Neural cell (in vitro differentiated cells): ENCODE measurements at regions not wholly inside any gene's neighbourhood (a gene's known extent, or its start where the extent isn't known, plus 50 kb on each side); places are given as distances from the start of the nearest gene placed in this dataset.

Experiments used
- H2AFZ ChIP-seq: fragments of 200-600, 300-800 bp; sonication (generic), shearing (Covaris generic); 2 replicates; pipeline ENCODE4 v1.6.0; 2014; ENCODE audit warnings: low read depth, mild to moderate bottlenecking, antibody characterized with exemption, low read length, moderate library complexity
- H3F3A ChIP-seq: fragments of 200-600 bp; shearing (Covaris generic); 2 replicates; pipeline ENCODE4 v1.6.1; 2016; ENCODE audit warnings: mild to moderate bottlenecking, moderate library complexity, mixed read lengths, antibody characterized with exemption, low read length; ENCODE audit not compliant: insufficient read depth, poor library complexity, severe bottlenecking
- H3K27ac ChIP-seq: fragments of 200-600, 300-800 bp; sonication (generic), shearing (Covaris generic); 2 replicates; pipeline ENCODE4 v1.5.1; 2014; ENCODE audit warnings: mild to moderate bottlenecking, low read length, moderate library complexity
- H3K27me3 ChIP-seq: fragments of 300-800, 200-600 bp; sonication (generic), shearing (Covaris generic); 2 replicates; pipeline ENCODE4 v1.6.0; 2014; ENCODE audit warnings: mild to moderate bottlenecking, low read depth, low read length, moderate library complexity; ENCODE audit not compliant: insufficient read depth
- H3K36me3 ChIP-seq: fragments of 300-800, 200-600 bp; sonication (generic), shearing (Covaris generic); 2 replicates; pipeline ENCODE4 v1.5.1; 2014; ENCODE audit warnings: mild to moderate bottlenecking, antibody characterized with exemption, low read length, moderate library complexity; ENCODE audit not compliant: insufficient read depth
- H3K4me2 ChIP-seq: fragments of 300-800, 200-600 bp; sonication (generic), shearing (Covaris generic); 2 replicates; pipeline ENCODE4 v1.6.0; 2014; ENCODE audit warnings: mild to moderate bottlenecking, low read length
- H3K4me3 ChIP-seq: fragments of 300-800, 200-600 bp; sonication (generic), shearing (Covaris generic); 2 replicates; pipeline ENCODE4 v1.5.1; 2014; ENCODE audit warnings: mild to moderate bottlenecking, low read length, moderate library complexity
- H3K79me2 ChIP-seq: fragments of 200-600 bp; shearing (Covaris generic); replicated peaks from 2 replicates; pipeline ENCODE4 v1.6.0; 2014; ENCODE audit warnings: mild to moderate bottlenecking, low read length, moderate library complexity; ENCODE audit not compliant: insufficient read depth
- H3K9ac ChIP-seq: fragments of 300-800, 200-600 bp; sonication (generic), shearing (Covaris generic); 2 replicates; pipeline ENCODE4 v1.6.1; 2016; ENCODE audit warnings: mild to moderate bottlenecking, low read length, mixed read lengths
- H3K9me2 ChIP-seq: fragments of 200-600 bp; shearing (Covaris generic); 2 replicates; pipeline ENCODE4 v1.6.1; 2016; ENCODE audit warnings: mild to moderate bottlenecking, low read length, mixed read lengths; ENCODE audit not compliant: insufficient read depth
- H3K9me3 ChIP-seq: fragments of 200-600, 300-800 bp; sonication (generic), shearing (Covaris generic); 2 replicates; pipeline ENCODE4 v1.6.1; 2016; ENCODE audit warnings: mild to moderate bottlenecking, mixed run types, low read length, moderate library complexity, mixed read lengths
- H4K20me1 ChIP-seq: fragments of 200-600 bp; shearing (Covaris generic); 2 replicates; pipeline ENCODE4 v1.6.1; 2016; ENCODE audit warnings: mild to moderate bottlenecking, mixed run types; ENCODE audit not compliant: insufficient read depth
- EP300 ChIP-seq: fragments of 450-650 bp; conservative IDR thresholded peaks from 2 replicates; pipeline ENCODE4 v1.6.1; 2014; ENCODE audit warnings: antibody characterized with exemption, mild to moderate bottlenecking, moderate library complexity; ENCODE audit not compliant: poor library complexity, severe bottlenecking
- EZH2 ChIP-seq: fragments of 200-600, 300-800 bp; shearing (Covaris generic), sonication (generic); IDR thresholded peaks from 2 replicates; pipeline ENCODE4 v1.6.1; 2014; ENCODE audit warnings: antibody characterized with exemption, low read length, borderline replicate concordance, mild to moderate bottlenecking; ENCODE audit not compliant: insufficient read depth, poor library complexity, severe bottlenecking
- MXI1 ChIP-seq: fragments of 450-650 bp; conservative IDR thresholded peaks from 2 replicates; pipeline ENCODE4 v1.6.1; 2014; ENCODE audit warnings: antibody characterized with exemption, mild to moderate bottlenecking; ENCODE audit not compliant: poor library complexity, severe bottlenecking
- POLR2AphosphoS5 ChIP-seq: IDR thresholded peaks from 2 replicates; pipeline ENCODE4 v1.6.1; 2012
- RAD21 ChIP-seq: fragments of 450-650 bp; conservative IDR thresholded peaks from 2 replicates; pipeline ENCODE4 v1.6.1; 2014; ENCODE audit warnings: antibody characterized with exemption, mild to moderate bottlenecking, moderate library complexity
- SMC3 ChIP-seq: fragments of 450-650 bp; conservative IDR thresholded peaks from 2 replicates; pipeline ENCODE4 v1.6.1; 2014; ENCODE audit warnings: antibody characterized with exemption, mild to moderate bottlenecking, moderate library complexity; ENCODE audit not compliant: poor library complexity
- TAF1 ChIP-seq: IDR thresholded peaks from 2 replicates; pipeline ENCODE4 v1.6.1; 2012; ENCODE audit warnings: low read depth
- TF ChIP-seq, protein P1 (sequence below): IDR thresholded peaks from 2 replicates; pipeline ENCODE4 v1.6.1; 2012; ENCODE audit warnings: borderline replicate concordance
- TF ChIP-seq, protein P2 (sequence below): fragments of 450-650 bp; IDR thresholded peaks from 2 replicates; pipeline ENCODE4 v1.5.1; 2014; ENCODE audit warnings: antibody characterized with exemption, mild to moderate bottlenecking, moderate library complexity; ENCODE audit not compliant: poor library complexity, severe bottlenecking

DNA sequence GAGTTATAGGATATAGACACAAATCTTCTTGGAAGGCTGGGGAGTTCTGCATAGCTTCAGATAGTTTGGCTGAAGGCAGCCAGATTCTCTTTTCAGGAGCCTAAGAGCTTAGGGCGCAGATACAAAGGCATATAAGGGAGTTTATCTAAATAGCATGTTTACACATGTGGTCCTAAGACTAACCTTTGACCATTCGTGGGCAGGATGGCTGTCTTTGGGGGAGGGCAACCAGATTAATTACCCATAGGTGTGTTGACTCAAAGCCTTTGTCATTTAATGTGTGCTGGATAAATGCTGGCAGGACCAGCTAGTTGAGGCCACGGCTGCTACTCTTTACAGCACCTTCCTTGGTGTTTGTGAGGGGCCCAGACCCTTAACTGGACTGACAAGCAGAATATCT is 71.8 kb downstream of the IER5 start:
- Histone ChIP-seq H2AFZ (no peak overlapping the region), H3F3A (no peaks in the 10 kb centered on the region), H3K4me3 (no peak overlapping the region), H3K9me3 (peaks cover 3% of the 10 kb centered on the region), H3K36me3 (no peaks in the 10 kb centered on the region), H3K9me2 (no peaks in the 10 kb centered on the region), H3K79me2 (no peaks in the 10 kb centered on the region), H3K9ac (no peak overlapping the region), H3K4me2 (no peak overlapping the region), H3K27ac (no peak overlapping the region), H3K27me3 (no peaks in the 10 kb centered on the region), H4K20me1 (no peaks in the 10 kb centered on the region)
- TF ChIP-seq TAF1 (no peak), POLR2AphosphoS5 (no peak), SMC3 (no peak), RAD21 (no peak), EP300 (no peak), MXI1 (no peak), EZH2 (no peak)
- TF ChIP-seq, protein P1, sequence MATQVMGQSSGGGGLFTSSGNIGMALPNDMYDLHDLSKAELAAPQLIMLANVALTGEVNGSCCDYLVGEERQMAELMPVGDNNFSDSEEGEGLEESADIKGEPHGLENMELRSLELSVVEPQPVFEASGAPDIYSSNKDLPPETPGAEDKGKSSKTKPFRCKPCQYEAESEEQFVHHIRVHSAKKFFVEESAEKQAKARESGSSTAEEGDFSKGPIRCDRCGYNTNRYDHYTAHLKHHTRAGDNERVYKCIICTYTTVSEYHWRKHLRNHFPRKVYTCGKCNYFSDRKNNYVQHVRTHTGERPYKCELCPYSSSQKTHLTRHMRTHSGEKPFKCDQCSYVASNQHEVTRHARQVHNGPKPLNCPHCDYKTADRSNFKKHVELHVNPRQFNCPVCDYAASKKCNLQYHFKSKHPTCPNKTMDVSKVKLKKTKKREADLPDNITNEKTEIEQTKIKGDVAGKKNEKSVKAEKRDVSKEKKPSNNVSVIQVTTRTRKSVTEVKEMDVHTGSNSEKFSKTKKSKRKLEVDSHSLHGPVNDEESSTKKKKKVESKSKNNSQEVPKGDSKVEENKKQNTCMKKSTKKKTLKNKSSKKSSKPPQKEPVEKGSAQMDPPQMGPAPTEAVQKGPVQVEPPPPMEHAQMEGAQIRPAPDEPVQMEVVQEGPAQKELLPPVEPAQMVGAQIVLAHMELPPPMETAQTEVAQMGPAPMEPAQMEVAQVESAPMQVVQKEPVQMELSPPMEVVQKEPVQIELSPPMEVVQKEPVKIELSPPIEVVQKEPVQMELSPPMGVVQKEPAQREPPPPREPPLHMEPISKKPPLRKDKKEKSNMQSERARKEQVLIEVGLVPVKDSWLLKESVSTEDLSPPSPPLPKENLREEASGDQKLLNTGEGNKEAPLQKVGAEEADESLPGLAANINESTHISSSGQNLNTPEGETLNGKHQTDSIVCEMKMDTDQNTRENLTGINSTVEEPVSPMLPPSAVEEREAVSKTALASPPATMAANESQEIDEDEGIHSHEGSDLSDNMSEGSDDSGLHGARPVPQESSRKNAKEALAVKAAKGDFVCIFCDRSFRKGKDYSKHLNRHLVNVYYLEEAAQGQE: no peak
- TF ChIP-seq, protein P2, sequence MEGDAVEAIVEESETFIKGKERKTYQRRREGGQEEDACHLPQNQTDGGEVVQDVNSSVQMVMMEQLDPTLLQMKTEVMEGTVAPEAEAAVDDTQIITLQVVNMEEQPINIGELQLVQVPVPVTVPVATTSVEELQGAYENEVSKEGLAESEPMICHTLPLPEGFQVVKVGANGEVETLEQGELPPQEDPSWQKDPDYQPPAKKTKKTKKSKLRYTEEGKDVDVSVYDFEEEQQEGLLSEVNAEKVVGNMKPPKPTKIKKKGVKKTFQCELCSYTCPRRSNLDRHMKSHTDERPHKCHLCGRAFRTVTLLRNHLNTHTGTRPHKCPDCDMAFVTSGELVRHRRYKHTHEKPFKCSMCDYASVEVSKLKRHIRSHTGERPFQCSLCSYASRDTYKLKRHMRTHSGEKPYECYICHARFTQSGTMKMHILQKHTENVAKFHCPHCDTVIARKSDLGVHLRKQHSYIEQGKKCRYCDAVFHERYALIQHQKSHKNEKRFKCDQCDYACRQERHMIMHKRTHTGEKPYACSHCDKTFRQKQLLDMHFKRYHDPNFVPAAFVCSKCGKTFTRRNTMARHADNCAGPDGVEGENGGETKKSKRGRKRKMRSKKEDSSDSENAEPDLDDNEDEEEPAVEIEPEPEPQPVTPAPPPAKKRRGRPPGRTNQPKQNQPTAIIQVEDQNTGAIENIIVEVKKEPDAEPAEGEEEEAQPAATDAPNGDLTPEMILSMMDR: no peak

DNA sequence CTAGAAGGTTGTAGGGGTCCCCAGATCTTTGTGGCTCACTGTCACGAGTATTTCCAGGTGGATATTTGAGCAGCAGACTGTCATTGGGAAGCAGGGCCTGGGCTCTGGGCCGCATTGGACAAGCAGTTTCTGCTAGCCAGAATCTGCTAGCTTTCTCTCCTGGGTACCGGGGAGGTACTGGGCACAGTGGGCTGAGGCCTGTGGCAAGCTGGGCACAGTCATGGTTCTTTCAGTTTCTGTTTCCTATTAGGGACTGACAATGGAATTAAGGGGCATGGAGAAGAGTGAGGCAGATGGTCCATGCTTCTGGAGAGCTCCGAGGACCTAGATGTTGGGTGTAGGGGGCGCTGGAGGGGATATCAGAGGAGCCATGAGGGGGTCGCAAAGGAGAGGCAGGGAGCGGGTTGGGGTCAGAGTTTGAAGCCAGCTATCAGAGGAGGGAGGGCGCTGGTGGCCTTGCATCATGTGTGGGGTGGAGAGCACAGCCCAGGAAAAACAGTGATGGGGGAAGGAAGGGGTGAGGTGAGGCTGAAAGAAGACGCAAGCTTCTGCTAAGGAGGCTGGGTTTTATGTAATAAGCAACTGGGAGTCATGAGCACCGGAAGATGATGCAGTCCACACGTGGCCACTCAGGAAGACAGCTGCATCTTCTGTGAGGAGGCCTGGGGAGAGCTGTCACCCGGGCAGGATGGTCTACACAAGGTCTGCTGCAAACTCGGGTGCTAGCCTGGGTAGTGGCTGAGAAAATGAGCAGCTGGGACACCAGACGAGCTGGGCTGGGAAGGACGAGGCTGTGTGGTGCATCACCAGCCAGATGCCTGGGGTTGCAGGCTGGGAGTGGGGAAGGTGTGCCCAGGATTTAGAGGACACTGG is 72.7 kb downstream of the IER5 start:
- Histone ChIP-seq H3K4me3 (no peak overlapping the region), H3K36me3 (no peaks in the 10 kb centered on the region), H3K9me3 (peaks cover 3% of the 10 kb centered on the region), H3K9me2 (no peaks in the 10 kb centered on the region), H2AFZ (no peak overlapping the region), H3K9ac (no peak overlapping the region), H3K79me2 (no peaks in the 10 kb centered on the region), H3K4me2 (no peak overlapping the region), H4K20me1 (no peaks in the 10 kb centered on the region), H3F3A (no peaks in the 10 kb centered on the region), H3K27ac (no peak overlapping the region), H3K27me3 (no peaks in the 10 kb centered on the region)
- TF ChIP-seq TAF1 (no peak), MXI1 (no peak), SMC3 (no peak), RAD21 (no peak), POLR2AphosphoS5 (no peak), EP300 (no peak), EZH2 (no peak)
- TF ChIP-seq, protein P2: no peak
- TF ChIP-seq, protein P1: no peak
